HG03066 (cell line): ENCODE measurements at regions not wholly inside any gene's neighbourhood (a gene's known extent, or its start where the extent isn't known, plus 50 kb on each side); places are given as distances from the start of the nearest gene placed in this dataset.

Experiments
- ATAC-seq: cut with Tn5 transposase; IDR thresholded peaks from one replicate; pipeline ENCODE4 v1.9.1; 2021; ENCODE audit warnings: low read depth; ENCODE audit not compliant: unreplicated experiment

DNA sequence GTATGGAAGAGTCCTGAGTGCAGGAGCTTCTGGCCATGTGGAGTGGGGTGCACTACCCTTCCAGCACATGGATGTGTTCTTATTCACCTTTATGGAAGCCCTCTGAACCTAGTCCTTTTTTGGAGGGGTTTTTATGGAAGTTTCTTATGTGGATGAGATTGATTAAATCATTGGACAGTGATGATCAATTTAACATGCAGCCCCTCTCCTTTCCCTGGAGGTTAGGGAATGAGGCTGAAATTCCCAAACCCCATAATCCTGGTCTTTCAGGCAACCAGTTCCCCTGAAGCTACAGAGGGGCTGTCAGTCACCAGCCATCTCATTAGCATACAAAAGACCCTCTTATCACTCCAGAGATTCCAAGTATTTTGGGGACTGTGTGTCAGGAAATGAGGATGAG, 183.9 kb upstream of the MAP3K7 start:
- no peak for ATAC-seq

DNA sequence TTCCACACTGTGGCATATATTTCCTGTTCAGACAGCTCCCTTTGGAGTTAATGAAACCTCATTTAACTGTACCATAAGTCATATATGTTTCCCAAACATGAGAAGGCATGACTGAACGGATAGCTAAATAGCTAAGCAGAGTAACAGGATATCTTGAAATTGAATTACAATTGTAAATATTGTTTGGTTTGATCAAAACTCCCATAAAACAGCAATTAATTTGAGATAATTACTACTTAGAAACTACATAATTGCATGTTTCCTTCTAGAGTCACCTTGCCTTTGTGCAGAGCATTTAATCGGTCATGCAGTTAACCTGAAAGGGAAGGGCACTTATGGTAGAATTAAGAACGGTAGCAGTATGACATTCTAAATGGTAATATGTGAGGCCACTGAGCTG, 179.0 kb upstream of the MAP3K7 start:
- no peak for ATAC-seq

DNA sequence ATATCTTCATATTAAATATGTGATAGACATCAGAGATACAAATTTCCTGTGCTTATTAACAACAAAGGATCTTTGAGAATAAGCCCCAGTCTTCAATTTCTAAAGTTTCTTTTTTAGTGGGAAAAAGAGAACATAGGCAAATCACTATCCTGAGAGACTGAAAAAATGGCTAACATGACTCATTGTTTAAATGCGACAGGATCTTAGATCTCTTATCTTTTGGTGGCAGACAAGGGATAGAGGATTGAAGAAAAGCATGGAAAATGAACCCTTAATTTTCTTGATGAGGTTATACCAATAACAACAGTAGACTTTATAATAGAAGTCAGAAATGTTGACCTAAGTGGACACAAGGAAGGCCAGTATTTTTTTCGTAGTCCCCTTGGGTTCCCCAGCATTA, 178.6 kb upstream of the MAP3K7 start:
- ATAC-seq = no peak

DNA sequence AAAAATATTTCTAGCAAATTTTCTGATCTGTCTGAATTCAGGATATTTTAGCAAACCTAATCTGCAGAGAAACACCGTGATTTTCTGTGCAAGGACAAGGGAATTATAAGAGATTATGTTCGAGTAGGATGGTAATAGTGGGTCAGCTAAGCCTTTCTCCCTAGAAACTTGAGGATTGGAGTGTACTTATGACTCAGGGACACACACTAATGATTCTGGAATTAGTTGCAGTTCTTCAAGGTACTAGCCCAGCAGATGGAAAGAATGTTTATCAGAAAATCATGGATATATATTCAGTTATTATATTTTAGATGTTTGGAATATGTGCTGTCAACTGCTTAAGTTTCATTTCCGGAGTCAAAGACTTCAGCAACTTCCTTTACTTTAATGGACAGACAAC, 177.1 kb upstream of the MAP3K7 start:
- no peak for ATAC-seq

DNA sequence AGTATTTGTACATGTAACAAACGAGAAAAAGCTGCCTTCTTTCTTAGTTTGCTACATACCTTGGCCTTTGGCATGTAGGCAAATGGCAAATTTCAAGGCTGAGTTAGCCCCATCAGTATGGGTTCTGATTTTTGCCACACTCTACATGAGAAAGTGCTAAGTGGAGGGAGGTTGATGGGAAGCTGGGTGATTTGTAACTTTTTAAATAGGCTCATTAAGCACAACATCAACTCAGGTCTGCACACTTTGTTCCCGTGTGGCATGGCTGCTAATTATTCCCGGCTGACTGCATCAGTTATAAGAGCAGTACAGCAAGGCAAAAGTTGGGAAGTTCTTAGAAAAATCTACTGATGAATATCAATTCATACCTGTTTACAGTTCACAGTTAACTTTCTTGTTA, 172.8 kb upstream of the MAP3K7 start:
- no peak for ATAC-seq

DNA sequence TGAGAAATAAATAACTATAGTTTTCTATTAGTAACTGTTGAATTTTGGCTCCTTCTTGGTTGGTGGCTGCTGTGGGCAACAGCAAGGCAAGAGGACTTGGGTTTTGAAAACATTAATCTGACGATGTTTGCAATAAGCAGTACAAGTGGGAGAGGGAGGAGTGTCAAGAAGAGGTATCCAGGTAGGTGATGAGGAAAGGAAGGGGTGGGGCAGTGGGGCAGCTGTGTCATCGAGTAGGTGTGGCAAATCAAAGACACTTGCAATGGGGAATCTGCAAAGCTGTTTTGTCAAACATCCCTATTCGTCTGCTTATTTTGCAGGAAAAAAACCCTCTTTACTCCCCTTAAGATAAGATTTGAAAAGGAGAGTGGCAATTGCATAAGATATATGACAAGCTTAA, 171.9 kb upstream of the MAP3K7 start:
- no peak for ATAC-seq

DNA sequence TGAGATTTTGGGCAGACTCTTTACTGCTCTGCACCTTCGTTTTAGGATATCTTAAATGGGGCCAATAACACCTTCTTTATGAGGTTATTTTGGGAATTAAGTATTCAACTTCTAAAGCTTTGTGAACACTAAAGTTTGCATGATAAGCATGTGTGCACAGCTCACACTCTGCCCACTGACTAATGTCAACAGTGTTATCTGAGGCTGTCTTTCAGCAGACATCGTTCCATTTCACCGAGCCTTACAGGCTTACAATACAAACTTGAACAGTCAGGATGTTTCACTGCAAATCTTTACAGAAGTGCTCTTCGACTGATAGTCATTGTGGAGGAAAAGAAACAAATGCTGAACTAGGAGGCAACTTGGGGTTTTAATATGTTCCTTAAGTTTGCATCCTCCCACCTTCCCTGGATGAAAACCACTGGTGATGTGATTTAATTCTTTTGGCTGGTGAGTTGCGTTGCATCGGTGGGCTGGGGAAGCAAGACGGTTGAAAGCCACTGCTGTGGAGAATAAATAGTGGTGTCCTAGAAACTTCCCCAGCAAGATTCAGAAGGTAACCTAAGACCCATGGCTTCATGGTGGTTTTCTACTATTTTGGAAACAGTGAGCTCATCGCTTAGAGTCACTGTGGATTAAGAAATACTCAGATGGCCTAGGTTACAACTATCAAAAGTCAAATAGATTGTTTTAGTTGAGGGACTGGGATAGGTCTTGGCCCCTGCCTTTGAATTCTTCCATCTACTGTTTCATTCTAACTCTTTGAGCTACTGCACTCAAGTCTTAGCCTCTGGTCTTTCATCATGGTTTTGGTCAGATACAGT, 167.2 kb upstream of the MAP3K7 start:
- ATAC-seq = no peak

DNA sequence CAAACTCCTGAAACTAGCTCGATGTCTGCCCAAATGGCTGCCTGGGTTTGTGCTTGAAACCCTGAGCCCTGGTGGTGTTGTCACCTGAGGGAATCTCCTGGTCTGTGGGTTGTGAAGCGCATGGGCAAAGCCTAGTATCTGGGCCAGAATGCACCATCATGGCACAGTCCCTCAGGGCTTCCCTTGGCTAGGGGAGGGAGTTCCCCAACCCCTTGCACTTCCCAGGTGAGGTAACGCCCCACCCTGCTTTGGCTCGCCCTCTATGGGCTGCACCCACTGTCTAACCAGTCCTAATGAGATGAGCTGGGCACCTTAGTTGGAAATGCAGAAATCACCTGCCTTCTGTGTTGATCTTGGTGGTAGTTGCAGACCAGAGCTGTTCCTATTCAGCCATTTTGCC, 152.9 kb upstream of the MAP3K7 start:
- no peak for ATAC-seq

DNA sequence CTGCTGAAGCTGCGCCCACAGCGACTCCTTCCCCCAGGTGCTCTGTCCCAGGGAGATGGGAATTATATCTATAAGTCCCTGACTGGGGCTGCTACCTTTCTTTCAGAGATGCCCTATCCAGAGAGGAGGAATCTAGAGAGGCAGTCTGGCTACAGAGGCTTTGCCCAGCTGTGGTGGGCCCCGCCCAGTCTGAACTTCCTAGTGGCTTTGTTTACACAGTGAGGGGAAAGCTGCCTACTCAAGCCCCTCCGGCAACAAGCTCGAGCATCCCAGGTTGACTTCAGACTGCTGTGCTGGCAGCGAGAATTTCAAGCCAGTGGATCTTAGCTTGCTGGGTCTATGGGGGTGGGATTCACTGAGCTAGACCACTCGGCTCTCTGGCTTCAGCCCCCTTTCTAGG, 152.5 kb upstream of the MAP3K7 start:
- no peak for ATAC-seq

DNA sequence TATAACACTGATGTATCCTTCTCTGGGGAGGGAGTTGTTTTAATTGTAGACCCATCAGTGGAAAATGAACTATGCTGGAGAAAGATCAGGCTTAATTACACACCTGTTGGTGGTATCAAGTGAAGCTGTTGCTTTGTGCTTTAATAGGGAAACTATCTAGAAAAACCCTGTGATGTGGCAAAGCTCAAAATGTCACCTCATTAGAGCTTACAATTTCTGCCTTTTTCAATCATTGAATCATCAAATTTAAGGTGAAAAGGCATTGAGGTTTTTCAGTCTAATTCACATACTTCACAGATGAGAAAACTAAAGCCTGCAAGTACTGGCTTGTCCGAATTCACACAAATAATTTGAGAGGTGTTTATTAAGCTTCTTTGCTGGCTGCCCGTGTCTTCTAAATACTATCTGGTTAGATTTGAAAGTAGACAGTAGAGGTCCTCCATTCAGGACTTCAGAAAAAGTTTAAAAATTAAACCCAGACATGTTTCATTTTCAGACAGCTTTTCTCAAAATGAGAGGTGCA, 143.3 kb upstream of the MAP3K7 start:
- peak; percentile 80 for ATAC-seq

DNA sequence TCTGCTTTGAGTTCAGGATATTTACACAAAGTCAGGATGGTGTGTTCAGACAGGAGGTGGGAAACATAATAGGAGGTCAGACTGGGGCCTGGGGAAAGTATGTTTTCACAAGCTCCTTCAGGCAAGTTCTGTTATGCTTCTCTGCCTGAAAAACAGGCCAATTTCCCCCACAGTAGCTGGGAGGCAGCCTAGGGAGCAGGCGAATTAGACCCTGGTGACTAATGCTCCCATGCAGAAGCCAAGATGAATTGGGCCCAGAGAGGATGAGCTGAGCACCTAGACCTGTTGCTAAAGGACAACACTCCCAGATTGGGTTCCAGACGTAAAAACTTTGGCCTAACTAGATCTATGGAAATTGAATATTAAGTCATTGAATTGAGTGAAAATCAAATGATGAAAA, 142.2 kb upstream of the MAP3K7 start:
- no peak for ATAC-seq

DNA sequence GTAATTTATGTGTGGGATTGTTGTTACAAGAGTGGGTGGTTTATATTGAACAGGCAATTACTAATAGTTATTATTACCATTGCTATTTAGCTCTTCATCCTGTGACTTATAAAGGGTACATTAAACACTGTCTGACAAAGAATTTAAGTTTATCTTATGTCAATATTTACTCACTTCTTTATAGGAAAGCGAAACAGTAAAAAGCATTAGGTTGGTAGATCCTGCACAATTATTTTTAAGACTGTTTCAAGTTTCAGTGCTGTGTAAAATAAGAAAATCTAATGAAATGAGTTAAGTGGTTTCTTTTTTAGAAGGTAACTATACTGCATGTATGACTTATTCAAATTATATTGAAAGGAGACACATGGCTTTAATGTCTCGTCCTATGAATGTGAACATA, 135.8 kb upstream of the MAP3K7 start:
- ATAC-seq = no peak

DNA sequence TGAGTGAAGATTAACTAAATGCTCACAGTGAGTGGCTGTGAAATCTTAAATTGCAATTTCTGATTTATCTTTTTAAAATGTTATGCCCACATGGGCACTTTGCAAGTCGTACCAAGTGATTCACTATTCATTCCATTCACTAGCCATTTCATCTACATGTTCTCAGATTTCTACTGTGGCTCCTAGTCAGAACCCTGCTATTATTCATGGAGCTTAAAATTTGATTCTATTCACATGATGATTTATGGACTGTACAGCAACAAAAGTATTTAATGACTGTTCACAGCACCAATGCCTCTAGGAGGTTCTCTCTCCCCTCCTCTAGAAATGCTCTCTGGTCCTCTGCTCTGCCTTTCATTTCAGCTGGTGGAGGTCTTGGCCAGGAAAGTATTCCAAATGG, 133.5 kb upstream of the MAP3K7 start:
- ATAC-seq = no peak

DNA sequence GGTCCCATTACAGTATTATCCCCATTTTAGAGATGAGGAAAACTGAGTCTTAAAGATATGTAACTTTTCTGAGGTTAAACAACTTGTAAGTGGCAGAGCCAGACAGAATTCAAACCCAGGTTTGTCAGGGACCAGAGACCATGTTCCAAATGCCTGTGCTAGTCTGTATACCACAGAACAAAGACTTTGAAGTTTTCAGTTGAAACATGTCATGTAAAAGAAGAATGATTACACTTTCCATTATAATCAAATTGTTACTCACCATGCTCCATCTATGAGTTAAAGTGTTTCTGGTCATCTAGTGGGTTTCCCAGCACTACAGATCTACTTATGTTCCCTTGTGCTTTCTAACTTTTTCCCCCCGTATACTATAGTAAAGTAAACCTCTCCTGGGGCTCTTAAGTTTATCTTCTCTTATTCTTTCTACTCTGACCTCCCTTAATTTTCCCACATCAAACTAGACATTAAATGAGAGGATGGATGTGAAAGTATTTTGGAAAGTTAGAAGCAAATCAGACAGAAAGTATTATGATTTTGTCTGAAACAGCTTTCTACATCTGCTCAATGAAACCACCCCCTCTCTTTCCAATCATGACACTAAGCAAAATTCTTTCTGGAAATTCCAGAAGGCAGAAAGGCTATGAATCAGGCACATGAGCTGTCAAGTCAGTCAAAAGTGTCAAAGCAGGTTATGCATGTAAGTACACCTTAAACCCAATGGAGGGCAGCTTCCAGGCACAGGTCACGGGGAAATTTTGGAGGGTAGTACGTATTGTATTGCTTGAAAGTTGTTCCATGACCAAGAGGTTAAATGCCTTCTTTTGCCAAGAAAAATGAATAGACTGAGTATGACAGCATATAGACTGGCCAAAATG, 132.7 kb upstream of the MAP3K7 start:
- no peak for ATAC-seq

DNA sequence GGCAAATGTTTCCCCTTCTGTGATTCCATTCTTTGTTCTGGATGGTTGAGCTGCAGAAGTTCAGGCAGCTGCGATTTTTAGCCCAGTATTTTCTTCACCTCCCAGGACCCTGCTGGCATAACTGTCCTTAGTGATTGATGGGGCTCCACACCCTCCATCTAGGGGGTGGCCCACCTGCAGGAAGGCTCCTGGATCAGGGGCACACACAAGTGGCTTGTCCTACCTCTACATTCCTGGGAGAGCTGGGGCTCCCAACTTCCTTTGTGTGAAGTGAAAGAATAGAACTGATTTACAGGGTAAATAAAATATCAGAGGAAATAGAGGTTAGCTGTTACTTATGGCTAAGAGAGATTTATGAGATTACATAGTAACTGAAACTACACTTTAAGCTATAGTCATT, 129.5 kb upstream of the MAP3K7 start:
- no peak for ATAC-seq

DNA sequence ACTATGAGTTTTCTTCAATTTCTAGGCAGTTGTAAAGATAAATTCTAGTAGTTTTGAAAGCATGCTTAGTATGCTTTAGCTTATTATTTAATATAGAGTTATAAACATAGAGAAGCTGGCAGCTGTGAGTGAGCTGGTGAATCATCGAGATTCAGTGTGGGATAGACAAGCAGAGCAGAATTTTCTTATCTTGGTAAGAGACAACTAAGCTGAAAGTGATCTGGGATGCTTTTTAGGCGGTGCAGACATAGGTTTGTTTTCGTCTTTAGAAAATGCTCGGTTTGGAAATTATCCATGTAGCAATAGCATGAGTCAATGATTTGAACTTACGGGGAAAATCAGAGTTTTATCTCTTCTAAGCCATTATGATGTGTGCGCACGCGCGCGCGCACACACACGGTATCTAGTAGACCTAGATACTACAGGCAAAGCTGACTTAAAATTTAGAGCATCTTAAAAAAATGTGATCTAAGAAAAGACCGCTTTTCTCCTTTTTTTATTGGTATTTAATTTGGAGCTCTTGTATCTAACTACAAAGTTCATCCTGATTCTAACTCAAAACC, 128.3 kb upstream of the MAP3K7 start:
- ATAC-seq = no peak

DNA sequence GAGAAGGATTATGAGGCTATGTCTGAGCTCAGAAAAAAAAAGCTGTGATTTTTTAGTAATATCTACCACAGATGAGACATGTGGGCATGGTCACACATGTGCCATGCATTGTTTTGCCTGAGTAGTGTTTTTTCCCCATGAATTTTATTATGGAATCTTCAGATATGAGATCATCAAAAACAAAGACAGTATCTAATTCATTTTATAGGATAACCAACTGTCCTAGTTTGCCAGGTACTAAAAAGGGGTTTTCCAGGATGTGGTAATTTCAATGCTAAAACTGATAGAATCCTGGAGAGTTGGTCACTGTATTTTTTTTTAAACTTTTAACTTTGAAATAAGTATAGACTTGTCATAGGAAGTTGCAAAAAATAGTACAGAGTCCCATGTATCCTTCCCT, 127.4 kb upstream of the MAP3K7 start:
- no peak for ATAC-seq

DNA sequence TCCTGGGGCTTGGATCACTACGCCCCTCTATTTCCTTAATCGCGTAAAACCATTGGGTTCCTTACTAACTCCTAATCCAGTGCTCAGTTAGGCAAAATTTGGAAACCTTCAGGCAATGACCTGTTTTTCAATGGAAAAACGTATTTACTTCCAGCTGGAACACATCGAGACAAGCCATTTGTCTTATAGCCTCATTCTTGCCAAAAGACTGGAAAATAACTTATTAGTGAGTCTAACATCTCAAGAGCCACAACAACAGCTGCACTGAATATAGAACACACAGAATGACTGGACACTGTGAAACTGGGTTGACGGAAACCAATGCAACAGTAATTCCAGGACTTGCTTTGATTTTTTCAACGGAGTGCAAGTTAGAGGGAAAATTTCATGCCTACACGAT, 125.2 kb upstream of the MAP3K7 start:
- no peak for ATAC-seq

DNA sequence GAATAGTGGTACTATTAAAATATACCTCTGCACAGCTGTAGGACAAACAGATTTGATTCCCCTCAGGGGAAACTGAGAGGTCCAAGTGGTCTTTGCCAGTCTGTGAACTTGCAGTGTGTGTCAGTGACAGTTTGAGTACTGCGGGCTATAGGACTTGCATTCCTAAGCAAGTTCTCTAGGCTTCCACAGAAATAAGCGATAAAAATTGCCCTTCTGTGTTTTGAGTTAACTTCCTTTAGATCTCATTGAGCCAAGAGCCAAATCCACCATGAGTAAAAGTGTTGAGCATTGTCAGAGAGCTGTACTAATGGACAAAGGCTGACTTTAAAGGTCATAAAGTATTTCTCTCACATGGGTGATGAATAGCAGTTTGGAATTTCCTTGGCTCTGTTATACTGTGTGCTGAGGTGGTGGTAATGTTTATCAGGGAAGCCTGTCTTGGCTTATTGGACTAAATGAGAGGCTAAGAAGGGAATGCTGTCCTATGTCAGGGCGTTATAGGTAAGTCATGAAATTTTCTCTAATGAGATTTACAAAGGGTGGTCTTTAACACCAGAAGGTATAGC, 122.6 kb upstream of the MAP3K7 start:
- ATAC-seq = no peak

DNA sequence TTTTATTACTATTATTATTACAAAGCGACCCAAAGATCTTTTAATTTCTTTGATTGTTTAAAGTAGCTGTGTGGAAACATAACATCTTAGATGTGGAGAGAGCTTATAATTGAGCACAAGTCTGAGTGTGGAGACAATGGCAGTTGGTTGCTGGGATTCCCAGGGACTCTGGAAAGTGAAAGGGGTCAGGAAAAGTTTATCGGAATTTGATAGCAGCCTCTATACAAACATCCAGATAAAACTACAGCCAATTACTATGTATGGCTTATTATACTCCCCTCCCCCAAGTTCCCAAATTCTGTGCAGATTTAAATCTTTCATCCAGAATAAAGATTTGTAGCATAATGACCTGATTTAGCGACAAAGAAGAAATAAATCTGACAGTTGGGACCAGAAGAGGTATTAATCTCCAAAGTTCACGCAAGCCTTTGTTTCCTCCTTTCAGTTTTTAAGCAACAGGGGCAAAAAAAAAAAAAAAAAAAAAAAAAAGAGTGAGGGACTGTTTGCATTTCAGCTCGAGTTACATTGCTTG, 121.4 kb upstream of the MAP3K7 start:
- ATAC-seq = no peak

DNA sequence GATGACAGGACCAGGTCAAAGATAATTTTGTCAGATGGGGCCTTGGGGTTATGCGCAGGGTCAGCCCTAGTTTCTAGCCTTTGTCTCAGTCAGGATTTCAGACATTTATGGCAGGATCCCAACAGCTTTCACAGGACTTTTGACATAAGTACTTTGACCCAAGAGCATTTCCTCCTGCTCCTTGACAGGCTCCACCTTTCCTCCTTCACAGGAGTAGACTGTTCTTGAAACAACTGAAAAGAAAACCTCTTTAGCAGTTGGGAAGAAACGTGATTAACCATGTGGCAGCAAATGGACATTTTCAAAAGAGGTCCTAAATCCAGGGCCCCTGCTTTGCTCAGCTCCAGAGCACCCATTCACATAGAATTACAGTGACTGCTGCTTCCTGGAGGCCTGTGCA, 120.4 kb upstream of the MAP3K7 start:
- ATAC-seq = no peak
